Peyer's patch (tissue), 4 donors: ENCODE measurements at regions not wholly inside any gene's neighbourhood (a gene's known extent, or its start where the extent isn't known, plus 50 kb on each side); places are given as distances from the start of the nearest gene placed in this dataset.
A peak's percentile ranks its signal among the peaks of the same experiment; 100 is the strongest.

Experiments
- DNase-seq, 3 donors: peaks; one replicate each; pipeline ENCODE4 v3.0.0-alpha.2; 2017 to 2019
- H3K27ac ChIP-seq, 4 donors: fragments of 200-600 bp; sonication (generic); one replicate each; pipeline ENCODE4 v1.5.1; 2016 to 2019
- H3K27me3 ChIP-seq, 2 donors: fragments of 200-600 bp; sonication (generic); one replicate each; pipeline ENCODE4 v1.5.1; 2019
- H3K36me3 ChIP-seq, 3 donors: fragments of 200-600 bp; sonication (generic); one replicate each; pipeline ENCODE4 v1.5.1; 2016 to 2019
- H3K4me1 ChIP-seq, 4 donors: fragments of 200-600 bp; sonication (generic); one replicate each; pipeline ENCODE4 v1.5.1; 2016 to 2019
- H3K4me3 ChIP-seq, 4 donors: fragments of 200-600 bp; sonication (generic); 1 replicate in 3 of 4; 2 replicates in 1 of 4; pipeline ENCODE4 v1.5.1; 2016 to 2019; ENCODE audit warnings: mild to moderate bottlenecking in 1 of 4
- H3K9me3 ChIP-seq, 4 donors: fragments of 200-600 bp; sonication (generic); one replicate each; pipeline ENCODE4 v1.5.1; 2016 to 2019; ENCODE audit warnings: mild to moderate bottlenecking in 1 of 4
- POLR2A ChIP-seq, 2 donors: fragments of 450-650 bp; IDR thresholded peaks; one replicate each; pipeline ENCODE4 v1.5.1; 2017; ENCODE audit warnings: antibody characterized with exemption in 2 of 2, mild to moderate bottlenecking in 2 of 2, moderate library complexity in 2 of 2
- TF ChIP-seq, protein P1 (sequence below), 6 experiments: fragments of 450-650 bp in 4 of 6; fragments of 200-600 bp in 2 of 6; sonication (generic) in 1 of 6; IDR thresholded peaks; one replicate each; pipeline ENCODE4 v1.5.1; 2017 to 2019; ENCODE audit warnings: antibody characterized with exemption in 6 of 6, mild to moderate bottlenecking in 3 of 6, moderate library complexity in 1 of 6

DNA sequence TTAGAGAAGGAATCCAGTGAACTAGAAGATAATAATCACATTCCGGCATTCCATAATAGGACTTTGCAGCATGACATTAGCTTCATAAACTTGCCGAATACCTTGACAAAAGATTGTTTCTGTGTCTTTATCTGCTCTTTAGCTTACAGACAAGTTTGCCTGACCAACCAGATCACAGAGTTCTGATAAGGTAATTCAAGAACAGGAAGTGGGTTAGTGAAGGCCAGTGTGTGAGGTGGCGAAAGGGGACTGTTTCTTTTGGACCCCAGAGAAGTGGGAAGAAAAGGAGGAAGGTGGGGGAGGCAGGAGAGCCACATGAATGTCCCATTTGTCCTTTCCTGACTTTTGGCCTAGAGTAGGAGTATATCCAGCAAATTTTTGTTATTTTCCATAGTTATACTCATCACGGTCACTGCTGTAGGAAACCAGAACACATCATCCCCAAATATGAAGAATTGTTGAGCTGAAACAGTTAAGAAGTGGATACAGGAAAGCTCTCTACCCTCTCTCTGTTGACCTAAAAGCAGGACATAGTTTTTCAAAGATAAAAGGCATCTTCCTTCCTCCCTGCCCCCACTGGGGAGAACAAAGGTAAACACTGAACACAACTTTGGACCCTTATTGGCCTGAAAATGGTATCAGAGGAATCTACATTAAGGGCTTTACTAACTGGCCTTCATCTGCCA is 72.4 kb upstream of the TNFAIP3 start:
- peak overlapping the region in 2 of 4 donors; percentile 9 to 56 for H3K27ac ChIP-seq
- H3K4me1 ChIP-seq, result peaks cover 0 to 25% (median 2%) of the 10 kb centered on the region in 4 donors
- H3K27me3 ChIP-seq, result no peaks in the 10 kb centered on the region
- no peak overlapping the region for H3K4me3 ChIP-seq
- H3K9me3 ChIP-seq, result no peaks in the 10 kb centered on the region
- DNase-seq, result no peak
- H3K36me3 ChIP-seq, result no peaks in the 10 kb centered on the region
- TF ChIP-seq, protein P1, sequence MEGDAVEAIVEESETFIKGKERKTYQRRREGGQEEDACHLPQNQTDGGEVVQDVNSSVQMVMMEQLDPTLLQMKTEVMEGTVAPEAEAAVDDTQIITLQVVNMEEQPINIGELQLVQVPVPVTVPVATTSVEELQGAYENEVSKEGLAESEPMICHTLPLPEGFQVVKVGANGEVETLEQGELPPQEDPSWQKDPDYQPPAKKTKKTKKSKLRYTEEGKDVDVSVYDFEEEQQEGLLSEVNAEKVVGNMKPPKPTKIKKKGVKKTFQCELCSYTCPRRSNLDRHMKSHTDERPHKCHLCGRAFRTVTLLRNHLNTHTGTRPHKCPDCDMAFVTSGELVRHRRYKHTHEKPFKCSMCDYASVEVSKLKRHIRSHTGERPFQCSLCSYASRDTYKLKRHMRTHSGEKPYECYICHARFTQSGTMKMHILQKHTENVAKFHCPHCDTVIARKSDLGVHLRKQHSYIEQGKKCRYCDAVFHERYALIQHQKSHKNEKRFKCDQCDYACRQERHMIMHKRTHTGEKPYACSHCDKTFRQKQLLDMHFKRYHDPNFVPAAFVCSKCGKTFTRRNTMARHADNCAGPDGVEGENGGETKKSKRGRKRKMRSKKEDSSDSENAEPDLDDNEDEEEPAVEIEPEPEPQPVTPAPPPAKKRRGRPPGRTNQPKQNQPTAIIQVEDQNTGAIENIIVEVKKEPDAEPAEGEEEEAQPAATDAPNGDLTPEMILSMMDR (IDR thresholded peaks at IDR 0.05), result no peak
- no peak for TF ChIP-seq POLR2A (IDR thresholded peaks at IDR 0.05)

DNA sequence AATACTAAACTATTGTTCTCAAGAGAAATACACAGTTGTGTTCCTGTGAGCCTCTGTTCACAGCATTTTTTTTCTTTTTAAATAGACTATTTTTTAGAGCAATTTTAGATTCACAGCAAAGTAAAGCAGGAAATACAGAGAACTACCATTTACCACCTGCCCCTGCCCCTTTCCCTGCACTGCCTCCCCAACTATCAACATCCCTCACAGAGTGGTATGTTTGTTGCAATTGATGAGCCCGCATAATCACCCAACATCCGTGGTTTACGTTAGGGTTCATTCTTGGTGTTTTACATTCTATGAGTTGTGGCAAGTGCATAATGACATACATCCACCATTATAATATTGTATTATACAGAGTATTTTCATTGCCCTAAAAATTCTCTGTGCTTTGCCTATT is 71.6 kb upstream of the TNFAIP3 start:
- H3K27ac ChIP-seq, result no peak overlapping the region
- no peaks in the 10 kb centered on the region for H3K9me3 ChIP-seq
- H3K27me3 ChIP-seq, result no peaks in the 10 kb centered on the region
- no peak for TF ChIP-seq POLR2A (IDR thresholded peaks at IDR 0.05)
- TF ChIP-seq, protein P1 (IDR thresholded peaks at IDR 0.05), result no peak
- H3K36me3 ChIP-seq, result no peaks in the 10 kb centered on the region
- no peak for DNase-seq
- no peak overlapping the region for H3K4me3 ChIP-seq
- peaks cover 0 to 28% (median 2%) of the 10 kb centered on the region in 4 donors for H3K4me1 ChIP-seq

DNA sequence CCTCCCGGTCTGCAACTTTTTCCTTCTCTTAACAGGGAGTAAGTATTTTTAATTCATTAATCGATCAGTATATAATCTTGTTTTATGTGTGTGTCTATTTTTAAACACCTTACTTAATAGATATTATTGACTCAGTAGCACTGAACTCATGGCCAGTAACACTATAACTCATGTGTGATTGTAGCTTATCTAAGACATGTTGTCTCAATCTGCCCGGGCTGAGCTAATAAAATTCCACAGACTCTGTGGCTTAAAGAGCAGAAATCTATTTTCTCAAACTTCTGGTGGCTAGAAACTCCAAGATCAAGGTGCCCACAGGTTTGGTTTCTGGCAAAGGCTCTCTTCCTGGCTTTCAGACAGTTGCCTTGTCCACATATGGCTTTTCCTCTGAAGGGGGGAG is 68.8 kb upstream of the TNFAIP3 start:
- H3K36me3 ChIP-seq, result no peaks in the 10 kb centered on the region
- no peaks in the 10 kb centered on the region for H3K9me3 ChIP-seq
- peaks cover 0 to 28% (median 0%) of the 10 kb centered on the region in 4 donors for H3K4me1 ChIP-seq
- H3K27me3 ChIP-seq, result no peaks in the 10 kb centered on the region
- DNase-seq, result no peak
- H3K4me3 ChIP-seq, result no peak overlapping the region
- TF ChIP-seq, protein P1 (IDR thresholded peaks at IDR 0.05), result no peak
- no peak for TF ChIP-seq POLR2A (IDR thresholded peaks at IDR 0.05)
- peak overlapping the region in 1 of 4 donors; percentile 11 for H3K27ac ChIP-seq

DNA sequence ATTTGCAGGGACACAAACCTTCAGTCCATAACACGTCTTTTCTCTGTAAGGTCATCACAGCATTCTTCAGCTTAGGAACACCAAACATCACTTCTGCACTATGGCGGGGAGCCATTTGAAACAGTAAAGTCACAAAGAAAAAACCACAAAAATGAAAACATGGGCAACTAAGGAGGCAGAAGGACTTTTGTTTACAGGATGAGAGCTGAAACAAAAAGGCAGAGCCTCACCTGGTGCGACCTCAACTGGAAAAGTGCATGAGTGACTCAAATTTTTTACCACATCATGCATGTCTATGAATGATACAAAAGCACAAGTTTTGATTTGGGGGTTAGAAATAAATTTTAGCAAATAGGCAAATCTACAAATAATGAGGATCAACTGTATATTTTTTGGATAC is 68.2 kb upstream of the TNFAIP3 start:
- TF ChIP-seq POLR2A (IDR thresholded peaks at IDR 0.05), result no peak
- TF ChIP-seq, protein P1 (IDR thresholded peaks at IDR 0.05), result no peak
- Histone ChIP-seq H3K27me3 (no peaks in the 10 kb centered on the region), H3K4me3 (no peak overlapping the region), H3K27ac (no peak overlapping the region), H3K9me3 (no peaks in the 10 kb centered on the region), H3K36me3 (no peaks in the 10 kb centered on the region), H3K4me1 (peaks cover 0 to 25% (median 0%) of the 10 kb centered on the region in 4 donors)
- no peak for DNase-seq

DNA sequence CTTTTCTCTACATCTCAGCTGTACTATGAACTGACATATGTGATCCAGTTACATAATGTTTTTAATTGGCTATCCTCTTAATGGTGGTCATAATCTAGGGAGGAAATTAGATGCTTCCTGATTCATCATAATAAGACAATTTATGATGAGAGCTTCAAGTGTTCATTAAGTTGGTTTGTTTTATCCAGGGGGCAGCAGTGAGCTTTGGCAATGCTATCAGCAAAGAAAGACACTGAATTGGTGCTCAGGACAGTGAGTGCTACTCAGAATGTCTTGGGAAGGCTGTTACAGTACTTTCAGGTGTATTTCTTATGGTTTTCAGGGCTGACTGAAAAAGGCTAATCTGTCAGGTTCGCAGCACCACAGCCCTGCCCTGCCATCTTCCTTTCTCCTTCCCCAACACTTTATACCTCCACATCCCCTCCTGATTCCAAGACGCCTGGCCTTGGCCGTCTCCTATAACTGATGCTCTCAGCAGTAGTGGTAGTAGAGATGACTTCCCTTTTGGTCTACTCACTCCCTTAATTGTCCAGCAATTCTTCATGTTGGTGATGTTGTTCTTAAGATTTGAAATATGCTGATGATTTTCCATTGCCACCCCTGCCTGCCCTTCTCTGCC is 67.0 kb upstream of the TNFAIP3 start:
- H3K4me1 ChIP-seq, result peaks cover 0 to 20% (median 0%) of the 10 kb centered on the region in 4 donors
- DNase-seq, result peak in 2 of 3 donors; percentile 62 to 82
- H3K4me3 ChIP-seq, result no peak overlapping the region
- no peaks in the 10 kb centered on the region for H3K9me3 ChIP-seq
- H3K27ac ChIP-seq, result no peak overlapping the region
- H3K36me3 ChIP-seq, result no peaks in the 10 kb centered on the region
- H3K27me3 ChIP-seq, result no peaks in the 10 kb centered on the region
- TF ChIP-seq, protein P1 (IDR thresholded peaks at IDR 0.05), result peak in 5 of 6 experiments; percentile 37 to 81 (median 75)
- TF ChIP-seq POLR2A (IDR thresholded peaks at IDR 0.05), result no peak
